Tongue (tissue), 1 donor: ENCODE measurements at regions not wholly inside any gene's neighbourhood (a gene's known extent, or its start where the extent isn't known, plus 50 kb on each side); places are given as distances from the start of the nearest gene placed in this dataset.
A peak's percentile ranks its signal among the peaks of the same experiment; 100 is the strongest.
"Not testable (repeated sequence)": the region's sequence is repeated elsewhere in the genome, so short reads cannot be mapped to it uniquely, and the experiment has no call there.

Source experiments
- DNase-seq: peaks from one replicate; pipeline ENCODE4 v3.0.0-alpha.2; 2015

DNA sequence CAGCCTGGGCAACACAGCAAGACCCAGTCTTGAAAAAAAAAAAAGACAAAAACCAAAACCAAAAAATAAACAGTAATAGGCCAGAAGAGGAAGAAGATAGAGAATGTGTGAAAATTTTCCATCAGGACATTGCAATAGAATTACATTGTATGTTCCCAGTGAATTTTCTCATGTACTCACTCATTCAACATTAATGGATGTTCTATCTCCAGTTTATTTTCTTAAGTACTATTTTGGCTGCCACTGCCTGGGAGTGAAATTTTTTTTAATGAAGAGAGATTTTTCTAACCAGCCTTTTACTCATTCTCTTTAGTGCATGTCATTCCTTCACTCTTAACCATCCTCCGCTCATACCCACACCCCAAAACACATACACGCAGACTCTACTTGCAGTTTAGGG lies 282.8 kb downstream of the ALDH8A1 start:
- DNase-seq = no peak

DNA sequence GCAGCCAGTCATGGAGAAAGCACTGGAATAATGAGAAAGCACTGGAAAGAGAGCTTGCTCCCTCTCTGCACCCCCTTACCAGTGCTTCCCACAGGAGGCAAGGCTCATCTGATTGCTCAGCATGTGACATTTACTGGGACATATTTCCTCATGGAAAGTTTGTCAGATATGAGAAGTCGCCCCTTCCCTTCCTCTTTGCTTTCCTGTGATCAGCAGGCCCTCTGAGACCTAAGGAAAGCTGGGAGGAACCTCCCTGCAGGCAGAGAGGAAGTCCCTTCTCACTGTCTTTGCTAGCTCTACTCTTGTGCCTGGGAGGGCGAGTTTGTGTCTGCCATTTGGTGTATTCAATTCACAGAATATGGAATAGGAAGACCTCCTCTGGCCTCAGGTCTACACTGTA lies 283.8 kb downstream of the ALDH8A1 start:
- no peak for DNase-seq

DNA sequence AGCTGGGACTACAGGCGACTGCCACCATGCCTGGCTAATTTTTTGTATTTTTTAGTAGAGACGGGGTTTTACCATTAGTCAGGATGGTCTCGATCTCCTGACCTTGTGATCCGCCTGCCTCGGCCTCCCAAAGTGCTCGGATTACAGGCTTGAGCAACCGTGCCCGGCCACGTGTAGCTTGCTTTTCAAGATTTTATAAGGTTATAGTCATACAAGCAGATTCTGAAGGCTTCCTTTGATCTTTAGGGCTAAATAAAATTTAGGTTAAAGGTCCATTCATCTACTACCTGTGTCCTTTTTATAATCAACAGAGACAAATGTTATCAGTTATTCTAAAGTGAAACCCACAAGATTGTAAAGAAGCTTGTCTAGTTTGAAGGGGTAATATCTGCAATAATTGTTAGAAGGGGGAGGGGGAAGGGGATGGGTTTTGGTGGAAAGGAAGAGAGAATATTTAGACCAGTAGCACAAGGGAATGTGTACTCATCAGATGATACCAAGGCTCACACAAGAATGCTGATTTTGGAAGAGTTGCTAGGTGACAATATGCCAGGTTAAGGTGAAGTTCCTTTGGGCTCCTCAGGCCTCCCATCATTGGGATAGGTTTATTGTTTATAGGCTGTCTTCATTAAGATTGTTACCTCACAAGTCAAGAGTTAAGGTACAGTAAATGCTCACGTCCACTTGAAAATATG lies 284.7 kb downstream of the ALDH8A1 start:
- no peak for DNase-seq

DNA sequence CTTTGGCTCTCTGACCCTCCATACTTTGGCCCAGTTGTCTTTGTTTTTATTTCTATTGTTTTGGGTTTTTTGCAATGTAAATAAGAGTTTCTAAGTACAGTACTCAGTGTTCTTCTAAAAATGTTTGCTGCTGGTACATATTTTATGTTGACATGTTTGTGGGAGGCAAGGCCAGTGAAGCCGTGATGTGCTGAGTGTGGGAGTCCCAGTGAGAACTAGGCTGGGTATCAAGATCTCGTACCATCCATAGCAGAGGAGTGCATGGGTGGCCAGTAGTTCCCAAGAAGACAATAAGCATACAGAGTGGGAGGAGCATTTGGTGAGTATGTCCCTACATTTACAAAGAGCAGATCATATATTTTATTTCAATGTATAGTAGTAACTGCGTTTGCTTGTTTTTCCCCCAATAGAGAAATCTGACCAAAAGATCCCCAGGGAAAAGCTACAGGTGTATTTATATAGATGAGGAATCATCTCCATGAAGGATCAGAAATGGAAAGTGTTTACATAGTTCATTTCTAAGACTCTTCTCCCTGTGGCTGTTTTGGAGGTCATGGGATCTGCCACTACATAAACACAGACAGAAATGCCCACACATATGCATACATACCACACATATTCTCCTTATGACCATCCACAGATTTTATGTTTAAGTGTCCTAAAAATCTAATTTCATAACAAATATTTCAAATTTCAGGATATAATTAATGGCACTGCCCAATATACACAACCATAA lies 285.9 kb downstream of the ALDH8A1 start:
- no peak for DNase-seq

DNA sequence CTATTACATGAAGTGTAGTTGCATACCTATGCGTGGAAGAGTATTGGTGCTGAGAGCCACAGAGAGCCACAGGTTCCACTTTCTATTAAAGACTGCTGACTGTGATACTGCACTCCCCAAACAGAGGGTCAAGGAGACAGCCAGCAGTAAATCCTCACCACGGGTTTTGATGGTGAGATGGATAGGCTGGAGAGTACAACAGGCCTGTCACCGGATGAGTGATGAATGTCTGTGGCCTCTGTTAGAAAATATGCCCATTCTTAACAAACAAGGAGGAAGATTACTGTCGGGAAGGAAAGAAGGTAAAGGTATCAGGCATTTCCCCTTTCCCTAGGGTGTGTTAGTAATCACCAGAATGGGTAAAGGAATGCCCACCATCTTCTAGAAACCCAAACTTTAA lies 286.5 kb downstream of the ALDH8A1 start:
- no peak for DNase-seq

DNA sequence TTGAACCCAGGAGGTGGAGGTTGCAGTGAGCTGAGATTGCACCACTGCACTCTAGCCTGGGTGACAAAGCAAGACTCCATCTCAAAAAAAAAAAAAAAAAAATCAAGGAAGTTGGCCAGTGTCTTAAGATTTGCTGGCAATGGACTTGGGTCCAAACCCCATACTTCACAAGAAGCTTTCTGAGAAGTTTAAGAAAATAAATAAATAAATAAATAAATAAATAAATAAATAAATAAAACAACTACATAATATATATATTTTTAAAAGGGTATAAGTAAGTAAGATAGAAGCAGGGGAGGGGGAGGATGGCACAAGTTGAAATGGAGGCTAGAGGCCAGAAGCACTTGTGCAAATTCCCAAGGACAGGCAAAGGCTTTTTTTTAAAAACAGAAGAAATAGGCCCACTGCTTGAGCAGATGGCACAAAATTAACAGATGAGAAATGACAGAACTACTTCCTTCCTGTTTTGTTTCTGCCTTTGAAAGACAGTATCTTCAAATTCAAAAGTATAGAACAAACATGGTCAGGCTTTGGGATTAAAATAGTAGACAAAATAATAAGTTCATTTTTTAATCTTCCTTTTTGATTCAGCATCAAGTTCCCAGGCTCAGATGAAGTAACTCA lies 287.7 kb downstream of the ALDH8A1 start:
- no peak for DNase-seq

DNA sequence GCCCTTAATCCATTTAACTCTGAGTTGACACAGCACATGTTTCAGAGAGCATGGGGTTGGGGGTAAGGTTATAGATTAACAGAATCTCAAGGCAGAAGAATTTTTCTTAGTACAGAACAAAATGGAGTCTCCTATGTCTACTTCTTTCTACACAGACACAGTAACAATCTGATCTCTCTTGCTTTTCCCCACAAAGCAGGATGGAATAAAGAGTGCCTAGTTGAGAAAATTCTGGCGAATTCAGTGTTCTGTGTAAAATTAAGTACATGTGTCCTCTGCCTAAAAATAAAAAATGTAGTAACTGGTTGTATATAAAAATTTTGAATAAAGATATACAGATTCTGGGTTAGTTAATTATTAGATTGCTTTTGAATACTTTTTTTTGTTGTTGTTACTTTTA lies 290.0 kb downstream of the ALDH8A1 start:
- not testable (repeated sequence) for DNase-seq

DNA sequence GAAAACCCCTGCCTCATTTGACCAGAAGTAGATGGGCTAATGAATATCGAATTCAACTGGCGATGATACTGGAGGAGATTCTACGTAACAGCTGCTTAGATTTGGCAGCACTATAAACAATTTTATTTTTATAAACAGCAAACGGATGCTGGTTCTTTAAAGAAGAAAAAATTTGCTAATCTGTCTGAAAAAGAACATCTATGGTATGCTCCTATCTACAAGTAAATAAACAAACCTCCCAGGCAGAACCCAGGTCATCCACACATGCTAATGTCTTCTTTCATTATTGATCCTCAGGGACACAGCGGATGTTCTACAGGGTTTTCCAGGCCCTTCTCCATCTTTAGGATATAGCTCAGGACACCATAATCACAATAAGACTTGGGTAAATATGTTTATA lies 291.3 kb downstream of the ALDH8A1 start:
- no peak for DNase-seq

DNA sequence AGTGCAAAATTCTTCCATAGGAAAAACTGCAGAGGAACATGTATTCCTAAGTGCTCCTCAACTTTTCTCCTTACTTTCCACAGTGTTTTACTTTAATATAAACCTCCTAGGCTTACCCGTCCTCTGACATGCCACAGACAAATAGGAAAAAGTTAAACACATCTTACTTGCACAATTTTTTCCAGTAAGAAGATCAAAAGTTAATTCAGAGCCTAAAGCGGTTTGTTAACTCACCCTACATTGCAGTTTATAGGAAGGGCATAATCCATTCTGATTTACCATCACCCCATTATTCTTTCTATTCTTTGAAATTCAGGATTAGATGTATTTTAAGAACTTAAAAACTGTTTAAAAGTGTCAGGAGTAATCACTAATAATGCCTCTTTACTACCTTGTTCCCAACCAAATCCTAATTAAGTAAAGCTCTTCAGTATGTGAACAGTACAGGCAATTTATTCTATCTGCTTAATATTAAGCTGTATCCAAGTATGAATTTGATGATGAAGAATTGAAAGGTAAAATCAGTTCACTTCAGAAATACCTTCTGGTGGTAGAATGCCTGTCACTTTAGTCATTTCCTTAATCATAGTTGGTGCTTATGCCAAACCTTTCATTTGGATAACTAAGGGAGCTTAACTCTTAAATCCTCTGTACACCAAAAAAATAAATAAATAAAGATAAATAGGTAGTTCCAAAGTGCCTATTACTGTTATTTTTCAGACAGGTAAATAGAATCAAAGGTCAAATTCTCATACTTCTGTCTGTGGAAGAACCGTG lies 292.0 kb downstream of the ALDH8A1 start:
- no peak for DNase-seq

DNA sequence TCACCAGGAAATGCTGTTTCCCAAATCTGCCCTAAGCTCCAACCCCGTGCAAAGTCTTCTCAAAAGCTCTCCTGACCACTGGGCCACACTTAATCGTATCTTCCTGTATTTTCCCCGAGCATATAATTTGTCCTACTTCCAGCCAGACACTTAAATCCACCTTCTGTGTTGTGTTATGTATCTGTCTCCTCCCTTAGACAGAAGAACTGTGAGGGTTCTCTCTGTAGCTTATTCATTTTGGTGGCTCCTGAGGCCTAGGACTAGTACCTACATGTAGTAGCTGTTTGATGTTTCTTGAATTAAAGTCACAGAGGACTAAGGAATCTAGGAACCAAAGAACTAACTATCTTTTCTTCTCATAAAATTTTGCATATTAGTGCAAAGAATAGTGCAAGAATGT lies 292.6 kb downstream of the ALDH8A1 start:
- DNase-seq = no peak

DNA sequence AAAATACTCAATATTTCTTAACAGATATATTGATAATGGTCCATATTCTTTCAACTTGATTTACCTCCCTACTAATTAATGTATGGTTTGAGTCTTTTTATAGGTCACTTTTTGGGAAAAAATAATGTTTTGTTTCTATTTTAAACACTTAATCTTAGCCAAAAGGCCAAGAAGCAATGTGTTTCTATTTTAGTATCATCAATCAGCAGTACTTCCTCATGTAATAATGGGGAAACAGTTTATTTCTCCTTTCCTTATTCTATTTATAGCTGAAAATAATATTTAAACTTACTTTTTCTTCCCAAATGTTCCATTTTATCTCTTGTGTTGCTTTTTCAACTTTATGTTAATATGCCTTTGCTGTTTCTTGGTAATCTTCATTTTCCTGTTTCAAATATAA lies 295.1 kb downstream of the ALDH8A1 start:
- DNase-seq = no peak

DNA sequence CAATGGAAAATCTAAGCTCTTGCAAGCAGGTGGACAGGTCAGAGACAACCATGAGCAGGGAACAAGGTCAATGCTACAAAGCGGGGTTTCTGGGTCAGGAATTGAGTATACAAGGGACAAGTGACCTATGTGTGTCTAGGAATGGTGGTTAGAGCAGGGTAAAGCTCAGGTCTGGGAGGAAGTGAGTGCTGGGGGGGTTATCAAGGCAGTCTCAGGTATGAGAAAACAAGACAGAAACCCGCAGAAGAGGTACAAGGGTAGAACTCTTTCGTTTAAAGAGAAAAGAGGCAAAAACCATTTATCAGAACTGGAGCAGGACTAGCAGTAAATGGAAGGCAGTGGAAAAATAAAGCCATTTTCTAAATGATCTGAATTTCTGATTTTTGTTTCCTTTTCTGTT lies 298.4 kb downstream of the ALDH8A1 start:
- no peak for DNase-seq

DNA sequence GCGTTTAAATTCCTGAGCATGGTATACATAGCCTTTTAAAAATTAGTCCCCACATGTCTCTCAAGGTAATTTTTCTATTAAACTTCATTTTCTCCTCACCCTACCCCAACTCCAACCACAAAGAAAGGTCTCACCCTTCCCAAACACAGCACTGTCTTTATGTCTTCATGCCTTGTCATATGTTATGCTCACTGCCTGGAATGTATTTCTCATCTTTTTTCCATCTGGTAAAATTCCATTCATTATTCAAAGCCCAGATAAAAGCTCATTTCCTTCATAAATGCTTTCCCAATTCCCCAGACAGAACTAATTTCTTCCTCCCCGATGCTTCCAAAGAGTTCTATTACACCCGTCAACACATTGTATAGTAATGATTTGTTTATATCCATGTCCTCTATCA lies 302.0 kb downstream of the ALDH8A1 start:
- no peak for DNase-seq

DNA sequence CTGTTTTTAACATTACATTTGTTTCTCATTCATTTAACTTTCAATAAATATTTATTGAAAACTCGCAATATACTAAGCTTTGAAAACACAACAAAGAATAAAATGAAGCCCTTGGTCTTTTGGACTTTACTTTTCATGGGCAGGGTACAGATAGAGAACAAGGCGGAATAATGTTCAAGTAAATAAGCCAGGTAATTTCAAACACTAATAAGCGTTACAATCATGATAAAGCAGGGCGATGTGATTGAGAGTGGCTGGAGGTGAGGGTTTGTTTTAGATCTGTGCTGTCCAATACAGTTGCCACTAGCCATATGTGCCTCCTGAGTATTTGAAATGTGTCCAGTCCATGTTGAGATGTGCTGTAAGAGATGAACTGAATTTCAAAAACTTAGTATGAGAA lies 307.1 kb downstream of the ALDH8A1 start:
- no peak for DNase-seq

DNA sequence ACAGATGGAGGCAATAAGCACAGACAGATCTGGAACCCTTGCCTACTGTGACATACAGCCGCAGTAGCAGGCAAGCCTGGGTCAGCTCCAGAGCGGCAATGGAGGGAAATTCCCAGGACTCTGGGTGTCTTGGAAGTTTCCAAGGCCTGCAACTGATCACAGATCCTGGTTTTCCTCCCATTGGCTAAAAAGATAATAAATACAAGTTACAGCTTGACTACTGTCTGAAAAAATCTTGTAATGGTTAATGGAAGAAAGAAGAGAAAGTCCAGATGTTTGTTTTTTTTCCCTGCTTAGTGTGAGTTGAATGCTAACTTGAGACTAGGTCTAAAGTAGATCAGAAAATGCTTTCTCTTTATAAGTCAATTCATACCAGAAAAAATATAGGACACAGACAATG lies 307.6 kb downstream of the ALDH8A1 start:
- peak; percentile 34 for DNase-seq

DNA sequence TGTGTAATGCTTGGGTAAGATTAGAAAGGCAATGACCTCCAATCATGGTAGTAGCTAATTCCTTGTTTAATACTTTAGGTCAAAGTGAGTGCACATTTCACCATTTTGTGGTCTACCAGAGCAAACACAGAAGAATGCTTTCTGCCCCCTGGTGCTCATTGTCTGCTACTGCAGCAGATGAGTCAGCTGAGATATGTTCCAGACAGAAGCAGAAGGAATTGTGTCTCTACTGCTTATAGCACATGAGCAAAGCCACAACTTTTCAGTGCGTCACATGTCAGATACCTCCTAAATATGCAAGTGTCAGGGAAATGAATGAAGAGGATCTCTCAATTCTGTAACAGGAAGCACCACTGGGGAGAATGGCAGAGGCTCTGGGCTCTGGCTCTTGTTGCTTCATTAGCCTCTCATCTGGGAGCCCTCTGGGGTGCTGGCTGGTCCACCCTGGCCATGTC lies 308.9 kb downstream of the ALDH8A1 start:
- DNase-seq = peak; percentile 85

DNA sequence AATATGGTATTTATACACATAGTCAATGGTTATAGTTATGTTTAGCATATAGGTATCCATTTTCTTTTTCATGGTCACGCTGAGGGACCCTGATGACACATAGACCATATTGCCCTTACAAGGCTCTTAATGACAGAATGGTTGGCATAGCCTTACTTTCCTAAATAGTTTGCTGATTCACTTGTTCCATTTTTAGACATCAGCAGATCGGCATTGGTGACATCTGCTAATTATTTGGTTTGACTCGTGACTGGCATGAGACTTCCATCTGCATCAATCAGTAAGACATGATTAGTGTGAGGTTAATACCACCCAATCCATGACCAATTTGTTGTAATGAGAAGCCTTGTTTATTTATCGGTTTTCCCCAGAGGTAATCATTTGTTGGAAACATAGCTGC lies 309.7 kb downstream of the ALDH8A1 start:
- no peak for DNase-seq

DNA sequence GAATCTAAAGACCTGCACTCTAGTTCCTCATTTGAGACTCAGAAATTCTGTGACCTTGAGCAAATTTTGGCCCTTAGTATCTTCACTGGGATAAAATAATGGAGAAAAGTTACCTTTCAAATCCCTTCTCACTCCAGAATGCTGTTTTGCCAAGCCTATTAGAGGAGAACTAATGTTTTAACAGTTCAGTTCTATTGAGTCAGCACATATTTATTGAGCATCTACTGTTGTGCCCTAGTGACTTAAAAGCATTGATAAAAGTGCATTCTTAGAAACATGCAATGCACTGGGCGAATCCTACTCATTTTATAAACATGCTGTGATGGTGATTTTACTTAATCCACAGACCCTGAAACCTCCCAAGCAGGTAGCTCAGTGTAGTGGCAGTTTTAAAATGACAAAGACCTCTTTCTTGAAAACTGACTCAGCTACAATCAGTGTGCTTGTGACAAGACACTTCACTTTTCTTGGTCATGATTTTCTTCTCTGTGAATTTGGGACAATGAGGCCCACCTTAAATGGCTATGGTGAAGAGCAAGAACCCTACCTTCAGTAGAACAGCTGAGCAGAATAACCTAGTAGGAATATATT lies 312.0 kb downstream of the ALDH8A1 start:
- DNase-seq = no peak

DNA sequence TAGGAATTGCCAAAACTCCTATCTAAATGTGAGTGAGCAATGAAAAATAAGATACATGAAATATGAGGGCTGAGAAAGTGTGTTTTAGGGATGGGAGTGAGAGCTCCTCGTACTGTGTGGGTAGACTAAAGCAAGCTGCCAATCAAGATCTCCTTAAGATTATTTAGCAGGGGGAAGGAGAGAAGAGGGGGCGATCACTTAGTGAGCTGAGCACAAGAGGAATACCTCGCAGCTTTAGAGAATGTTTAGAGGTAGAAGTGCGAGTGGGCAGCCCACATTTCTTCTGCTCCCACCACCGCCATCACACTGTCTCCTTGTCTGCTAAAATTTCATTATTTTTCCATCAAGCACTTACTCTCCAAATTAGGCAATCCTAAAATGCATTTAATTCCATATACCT lies 312.6 kb downstream of the ALDH8A1 start:
- DNase-seq = no peak

DNA sequence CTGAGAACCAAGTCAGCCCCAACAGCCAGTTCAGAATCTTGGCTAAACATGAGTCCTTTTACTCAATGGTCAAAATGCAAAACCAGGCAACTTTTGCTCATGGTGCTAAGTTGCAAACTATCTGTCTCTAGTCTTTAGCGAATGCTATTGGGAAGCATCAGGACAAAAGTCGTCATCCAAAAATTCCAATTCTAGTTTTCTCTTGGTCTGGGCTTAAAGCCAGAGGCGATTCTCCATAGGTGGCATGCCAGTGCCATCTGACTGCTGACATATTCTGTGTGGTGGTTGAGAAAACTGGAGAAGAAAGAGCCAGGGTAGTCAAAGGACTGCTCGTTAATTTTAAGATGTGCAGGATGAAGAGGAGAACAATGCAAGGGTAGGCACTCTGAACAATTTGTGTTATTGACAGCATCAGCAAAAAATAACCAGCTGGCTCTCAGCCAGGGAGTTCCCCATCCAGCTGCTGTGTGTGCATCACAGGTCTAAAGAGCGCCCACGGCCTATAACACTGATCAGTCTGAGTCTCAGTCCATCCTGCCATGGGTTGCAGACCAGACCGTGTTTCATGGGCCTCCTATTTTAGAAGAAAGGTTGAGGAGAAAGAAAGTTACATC lies 313.6 kb downstream of the ALDH8A1 start:
- DNase-seq = peak; percentile 60

DNA sequence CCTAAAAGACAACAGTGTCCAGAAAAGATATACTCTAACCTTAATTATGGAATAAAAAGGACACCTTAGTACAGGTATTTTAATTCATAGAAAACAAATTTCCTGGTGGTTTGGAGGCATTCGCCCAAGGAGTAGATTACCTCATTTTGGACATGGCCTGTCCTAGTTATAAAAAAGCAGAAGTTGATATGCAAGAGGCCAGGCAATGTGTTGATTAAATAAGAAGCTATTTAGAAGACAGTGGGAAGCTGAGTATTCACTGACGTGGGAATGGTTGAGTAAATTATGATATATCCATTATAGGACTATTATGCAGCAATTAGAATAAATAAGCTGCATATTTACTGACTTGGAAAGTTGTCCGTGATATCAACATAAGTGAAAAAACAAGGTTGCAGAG lies 314.9 kb downstream of the ALDH8A1 start:
- no peak for DNase-seq

DNA sequence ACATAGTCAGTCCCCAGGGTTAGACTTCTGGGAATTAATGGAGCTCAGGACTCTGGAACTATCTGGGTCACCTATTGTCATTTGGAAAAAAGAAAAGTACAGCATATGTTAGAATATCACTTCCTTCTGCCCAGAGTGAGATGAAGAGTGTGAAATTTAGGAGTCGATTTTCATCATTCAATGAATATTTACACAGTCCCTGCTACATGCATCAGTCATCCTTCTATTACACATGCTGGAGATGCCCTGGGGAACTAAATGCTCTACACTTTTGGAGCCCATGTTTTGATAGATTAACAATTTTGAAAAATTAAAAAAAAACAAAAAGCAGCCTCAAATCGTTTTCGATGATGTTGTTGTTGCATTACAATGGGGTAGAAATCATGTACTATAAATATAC lies 315.4 kb downstream of the ALDH8A1 start:
- no peak for DNase-seq
